ENCODE measurements at regions not wholly inside any gene's neighbourhood (a gene's known extent, or its start where the extent isn't known, plus 50 kb on each side); places are given as distances from the start of the nearest gene placed in this dataset.

- intact Hi-C loops (cut with DNase I) = no loop called here
Measured at GRCh38 chr2:37582481-37583220, 88.8 kb downstream of the CDC42EP3 start.

GRCh38 chr2:37583402-37583801 is 88.0 kb downstream of the CDC42EP3 start:
- peak overlapping the region in 1 of 2 donors; percentile 26 for H3K27ac ChIP-seq
- TF ChIP-seq CTCF (IDR thresholded peaks at IDR 0.05) (no peak), POLR2AphosphoS5 (IDR thresholded peaks at IDR 0.05) (no peak)
- peaks cover 6% of the 10 kb centered on the region for H3K4me1 ChIP-seq (replicated peaks)
- H3K36me3 ChIP-seq = no peaks in the 10 kb centered on the region
- no peak for DNase-seq (ENCODE audit: low spot score)
- 60% methylated on average over 3 of the region's 3 CpGs for WGBS
- H3K27me3 ChIP-seq (replicated peaks; ENCODE audit: insufficient read depth) = no peaks in the 10 kb centered on the region
- no peak overlapping the region for H3K4me3 ChIP-seq
- no peaks in the 10 kb centered on the region for H3K9me3 ChIP-seq
- intact Hi-C loops (cut with DNase I) = no loop called here

More at GRCh38 chr2:37582481-37583220, 88.8 kb downstream of the CDC42EP3 start:
- Histone ChIP-seq H3K36me3 (no peaks in the 10 kb centered on the region), H3K27ac (peak overlapping the region; percentile 1 to 26), H3K9me3 (no peaks in the 10 kb centered on the region), H3K4me1 (replicated peaks) (peaks cover 6% of the 10 kb centered on the region), H3K27me3 (replicated peaks; ENCODE audit: insufficient read depth) (no peaks in the 10 kb centered on the region), H3K4me3 (peak overlapping the region in 1 of 2 donors; percentile 0)
- WGBS = 34% methylated on average over 16 of the region's 16 CpGs
- TF ChIP-seq CTCF (IDR thresholded peaks at IDR 0.05) = no peak
- no peak for TF ChIP-seq POLR2A (IDR thresholded peaks at IDR 0.05)
- no peak for TF ChIP-seq POLR2AphosphoS5 (IDR thresholded peaks at IDR 0.05)
- DNase-seq (ENCODE audit: low spot score) = no peak

- Histone ChIP-seq H3K27ac (no peak overlapping the region), H3K27me3 (replicated peaks; ENCODE audit: insufficient read depth) (no peaks in the 10 kb centered on the region), H3K4me1 (replicated peaks) (peaks cover 6% of the 10 kb centered on the region), H3K36me3 (no peaks in the 10 kb centered on the region), H3K4me3 (no peak overlapping the region), H3K9me3 (no peaks in the 10 kb centered on the region)
- DNase-seq (ENCODE audit: low spot score) = no peak
- TF ChIP-seq POLR2AphosphoS5 (IDR thresholded peaks at IDR 0.05) (no peak), CTCF (IDR thresholded peaks at IDR 0.05) (no peak), POLR2A (IDR thresholded peaks at IDR 0.05) (no peak)
- intact Hi-C loops (cut with DNase I) = no loop called here
- WGBS = 75% methylated on average over 2 of the region's 2 CpGs
Measured at GRCh38 chr2:37583867-37584266, 87.6 kb downstream of the CDC42EP3 start.

GRCh38 chr2:37585295-37585908 is 86.0 kb downstream of the CDC42EP3 start:
- DNase-seq (ENCODE audit: low spot score) = peak; percentile 49
- WGBS = 46% methylated on average over 5 of the region's 5 CpGs
- H3K4me1 ChIP-seq (replicated peaks) = peaks cover 6% of the 10 kb centered on the region
- no peaks in the 10 kb centered on the region for H3K36me3 ChIP-seq
- H3K27me3 ChIP-seq (replicated peaks; ENCODE audit: insufficient read depth) = no peaks in the 10 kb centered on the region
- H3K9me3 ChIP-seq = no peaks in the 10 kb centered on the region
- TF ChIP-seq POLR2A (IDR thresholded peaks at IDR 0.05) (no peak), POLR2AphosphoS5 (IDR thresholded peaks at IDR 0.05) (peak; percentile 77), CTCF (IDR thresholded peaks at IDR 0.05) (no peak)
- H3K27ac ChIP-seq = peak overlapping the region; percentile 9 to 56
- no peak overlapping the region for H3K4me3 ChIP-seq
- intact Hi-C loops (cut with DNase I) = no loop called here
